ENCODE measurements at regions not wholly inside any gene's neighbourhood (a gene's known extent, or its start where the extent isn't known, plus 50 kb on each side); places are given as distances from the start of the nearest gene placed in this dataset.

- DNase-seq (ENCODE audit: extremely low read depth in 1 of 4, low spot score in 3 of 4) (no peak), FAIRE-seq (no peak), ATAC-seq (no peak)
- Histone ChIP-seq H3K27me3 (ENCODE audit: control insufficient read depth in 2 of 2, insufficient read depth in 2 of 2, low read length in 2 of 2) (no peaks in the 10 kb centered on the region), H4K20me1 (replicated peaks; ENCODE audit: control insufficient read depth, insufficient read depth, low read length) (no peaks in the 10 kb centered on the region), H3K4me3 (no peak overlapping the region), H3K9ac (ENCODE audit: insufficient read depth in 1 of 2, low read depth in 2 of 2, low read length in 2 of 2) (no peak overlapping the region), H3K9me1 (ENCODE audit: control insufficient read depth, insufficient read depth, low read length) (no peaks in the 10 kb centered on the region), H2AFZ (ENCODE audit: low read depth, low read length) (no peak overlapping the region), H3K4me1 (replicated peaks in 1 of 2; ENCODE audit: control insufficient read depth in 2 of 2, insufficient read depth in 2 of 2, low read length in 2 of 2) (no peaks in the 10 kb centered on the region), H3K9me3 (replicated peaks; ENCODE audit: control insufficient read depth, insufficient read depth, low read depth, low read length) (peaks cover 3% of the 10 kb centered on the region; the same call in 1 of the 2 replicates), H3K4me2 (ENCODE audit: insufficient read depth, low read length) (no peak overlapping the region), H3K36me3 (ENCODE audit: control insufficient read depth, insufficient read depth, low read length) (no peaks in the 10 kb centered on the region), H3K27ac (ENCODE audit: extremely low read depth, low read depth, low read length) (no peak overlapping the region), H3K79me2 (ENCODE audit: control insufficient read depth, insufficient read depth, low read length) (no peaks in the 10 kb centered on the region)
- intact Hi-C loops (cut with micrococcal nuclease) (no loop called here), in situ Hi-C loops (cut with MboI) (no loop called here)
- 0% methylated on average over 1 of the region's 1 CpG for WGBS (ENCODE audit: insufficient coverage, low coverage, missing lambda C conversion rate)
- POLR2A ChIA-PET = no interaction called here
- CTCF ChIA-PET (ENCODE audit: low intra/inter-chr PET ratio) = no interaction called here
- no TSS peak for BruUV-seq (replicated peaks)
- TF ChIP-seq TRIM25 (IDR thresholded peaks at IDR 0.05; ENCODE audit: borderline replicate concordance) = no peak
- no peak for TF ChIP-seq C11orf30 (IDR thresholded peaks at IDR 0.05; ENCODE audit: low read depth)
- TF ChIP-seq AFF1 (IDR thresholded peaks at IDR 0.05; ENCODE audit: low read depth in 1 of 2, partially characterized antibody in 2 of 2) = no peak
- TF ChIP-seq TCFL5 (CRISPR knock-in tag; conservative IDR thresholded peaks at IDR 0.05) = no peak
- no peak for TF ChIP-seq E2F8 (IDR thresholded peaks at IDR 0.05; ENCODE audit: low read depth, partially characterized antibody)
These were observed 72.9 kb downstream of the IFI44 start for GRCh38 chr1:78722521-78722920.
